ENCODE measurements at regions not wholly inside any gene's neighbourhood (a gene's known extent, or its start where the extent isn't known, plus 50 kb on each side); places are given as distances from the start of the nearest gene placed in this dataset.

DNA sequence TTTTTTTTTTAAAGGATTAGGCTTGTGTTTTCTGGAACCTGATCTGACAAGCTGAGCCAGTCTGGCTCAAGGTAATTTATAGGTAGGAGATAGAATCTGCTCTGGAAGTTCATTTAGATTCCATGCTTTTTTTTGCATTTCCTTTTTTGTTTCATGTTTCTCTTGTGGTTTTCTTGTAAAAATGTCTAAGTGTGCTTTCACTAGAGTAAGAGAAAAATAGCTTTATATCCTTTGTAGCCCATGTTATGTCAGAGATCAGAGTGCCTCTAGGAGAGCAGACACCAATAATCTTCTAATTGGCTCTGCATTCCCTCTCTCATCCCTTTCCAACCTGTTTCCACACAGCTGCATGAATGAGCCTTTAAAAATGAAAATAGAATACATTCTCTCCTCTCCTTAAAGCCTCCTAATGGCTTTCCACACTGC, 389.8 kb upstream of the KCNMB2 start:
- no peak overlapping the region for H3K27ac ChIP-seq (ENCODE audit: low read length)
- Mint-ChIP-seq H3K4me1 (peaks cover 0 to 3% (median 3%) of the 10 kb centered on the region in 3 donors), H3K27me3 (no peaks in the 10 kb centered on the region), H3K4me3 (no peak overlapping the region), H3K9me3 (peaks cover 0 to 6% (median 3%) of the 10 kb centered on the region in 3 donors), H3K36me3 (no peaks in the 10 kb centered on the region), H3K27ac (no peak overlapping the region)
- CTCF ChIA-PET = no interaction called here
- H3K4me3 ChIP-seq (ENCODE audit: control insufficient read depth in 1 of 2, extremely low read depth in 1 of 2, low read length in 1 of 2) = no peak overlapping the region
- H3K36me3 ChIP-seq (ENCODE audit: control insufficient read depth in 2 of 2, extremely low read depth in 1 of 2, insufficient read depth in 1 of 2, low read length in 1 of 2) = no peaks in the 10 kb centered on the region
- H3K9me3 ChIP-seq = no peaks in the 10 kb centered on the region
- no peaks in the 10 kb centered on the region for H3K27me3 ChIP-seq (replicated peaks in 1 of 2; ENCODE audit: control insufficient read depth in 2 of 2, extremely low read depth in 1 of 2, insufficient read depth in 2 of 2, low read length in 1 of 2)
- no peak for DNase-seq
- POLR2A ChIA-PET = interaction anchor here in 1 of 2 donors (0.6 kb wide), 1 partner anchor 923 kb away, joined by 4 read pairs; no protein-coding TSS in a partner anchor
- ATAC-seq (replicated peaks in 1 of 4) = no peak
- peaks cover 0 to 5% of the 10 kb centered on the region in 2 experiments for H3K4me1 ChIP-seq (ENCODE audit: control insufficient read depth in 1 of 2, extremely low read depth in 1 of 2, insufficient read depth in 2 of 2, low read length in 2 of 2)

DNA sequence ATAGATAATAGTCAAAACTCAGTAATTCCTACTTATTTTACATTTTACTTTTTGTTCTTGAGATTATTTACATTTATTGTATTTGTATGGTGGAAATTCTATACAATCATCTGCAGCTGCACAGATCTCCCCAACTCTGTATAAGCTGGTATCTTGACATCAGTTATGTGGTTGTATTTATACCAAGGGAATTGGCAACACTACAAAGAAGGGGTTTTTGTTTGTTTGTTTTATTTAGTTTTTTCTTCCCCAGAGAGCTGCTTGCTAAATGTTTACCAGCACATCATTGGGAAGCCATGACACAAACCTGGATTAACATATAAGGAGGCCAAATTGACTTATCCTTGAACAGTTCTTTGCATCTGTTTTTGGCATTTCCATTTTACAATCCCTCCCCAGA, 389.2 kb upstream of the KCNMB2 start:
- no peak overlapping the region for H3K4me3 ChIP-seq (ENCODE audit: control insufficient read depth in 1 of 2, extremely low read depth in 1 of 2, low read length in 1 of 2)
- Mint-ChIP-seq H3K4me3 (no peak overlapping the region), H3K27ac (no peak overlapping the region), H3K4me1 (peaks cover 1 to 4% (median 3%) of the 10 kb centered on the region in 3 donors), H3K9me3 (peaks cover 0 to under 1% (median 0%) of the 10 kb centered on the region in 3 donors), H3K27me3 (no peaks in the 10 kb centered on the region), H3K36me3 (no peaks in the 10 kb centered on the region)
- ATAC-seq (replicated peaks in 1 of 4) (no peak), DNase-seq (no peak)
- H3K36me3 ChIP-seq (ENCODE audit: control insufficient read depth in 2 of 2, extremely low read depth in 1 of 2, insufficient read depth in 1 of 2, low read length in 1 of 2) = no peaks in the 10 kb centered on the region
- no peaks in the 10 kb centered on the region for H3K27me3 ChIP-seq (replicated peaks in 1 of 2; ENCODE audit: control insufficient read depth in 2 of 2, extremely low read depth in 1 of 2, insufficient read depth in 2 of 2, low read length in 1 of 2)
- H3K4me1 ChIP-seq (ENCODE audit: control insufficient read depth in 1 of 2, extremely low read depth in 1 of 2, insufficient read depth in 2 of 2, low read length in 2 of 2) = peaks cover 0 to 5% of the 10 kb centered on the region in 2 experiments
- ChIA-PET CTCF (no interaction called here), POLR2A (interaction anchor here (0.6 kb wide), 2 partner anchors 8 to 923 kb away, joined by 3 to 4 read pairs; no protein-coding TSS in a partner anchor)
- H3K9me3 ChIP-seq = no peaks in the 10 kb centered on the region
- H3K27ac ChIP-seq (ENCODE audit: low read length) = no peak overlapping the region

DNA sequence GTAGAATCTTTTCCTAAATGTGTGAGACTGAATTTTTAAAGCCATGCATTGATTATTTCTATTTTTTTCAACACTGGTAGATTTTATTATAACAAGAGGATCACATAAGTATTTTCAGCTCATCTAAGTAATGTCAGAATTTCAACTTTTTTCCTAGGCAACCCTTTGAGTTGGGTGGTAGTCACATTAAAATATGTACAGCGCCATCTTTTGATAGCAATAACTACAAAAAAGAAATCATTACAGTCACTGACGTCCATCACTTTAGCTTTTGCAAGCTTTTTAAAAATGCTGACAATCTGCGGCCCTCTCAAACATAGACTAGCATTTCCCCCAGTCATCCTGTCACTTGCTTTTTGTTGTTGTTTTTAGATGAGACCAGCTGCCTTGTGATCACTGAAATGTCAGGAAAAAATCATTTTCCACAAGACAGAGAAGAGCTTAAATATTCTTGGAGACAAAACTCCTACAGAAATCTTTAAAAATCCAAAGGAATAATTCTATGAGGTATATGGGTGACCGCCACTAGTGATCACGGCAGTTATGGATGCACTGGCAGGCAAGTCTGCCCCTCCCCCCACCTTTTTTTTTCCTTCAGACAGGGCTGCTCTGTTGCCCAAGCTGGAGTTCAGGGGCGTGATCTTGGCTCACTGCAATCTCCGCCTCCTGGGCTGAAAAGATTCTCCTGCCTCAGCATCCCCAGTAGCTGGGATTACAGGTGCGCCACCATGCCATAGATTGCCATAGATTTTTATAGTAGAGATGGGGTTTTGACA, 384.0 kb upstream of the KCNMB2 start:
- Histone ChIP-seq H3K27ac (ENCODE audit: low read length) (no peak overlapping the region), H3K4me3 (ENCODE audit: control insufficient read depth in 1 of 2, extremely low read depth in 1 of 2, low read length in 1 of 2) (no peak overlapping the region), H3K9me3 (no peaks in the 10 kb centered on the region), H3K4me1 (ENCODE audit: control insufficient read depth in 1 of 2, extremely low read depth in 1 of 2, insufficient read depth in 2 of 2, low read length in 2 of 2) (no peaks in the 10 kb centered on the region), H3K27me3 (replicated peaks in 1 of 2; ENCODE audit: control insufficient read depth in 2 of 2, extremely low read depth in 1 of 2, insufficient read depth in 2 of 2, low read length in 1 of 2) (no peaks in the 10 kb centered on the region), H3K36me3 (ENCODE audit: control insufficient read depth in 2 of 2, extremely low read depth in 1 of 2, insufficient read depth in 1 of 2, low read length in 1 of 2) (no peaks in the 10 kb centered on the region)
- Mint-ChIP-seq H3K9me3 (no peaks in the 10 kb centered on the region), H3K27me3 (no peaks in the 10 kb centered on the region), H3K4me3 (no peak overlapping the region), H3K36me3 (no peaks in the 10 kb centered on the region), H3K4me1 (peaks cover 0 to 5% (median 3%) of the 10 kb centered on the region in 3 donors), H3K27ac (no peak overlapping the region)
- ChIA-PET CTCF (interaction anchor here in 1 of 2 donors (0.6 kb wide), 1 partner anchor 37 kb away, joined by 6 read pairs; no protein-coding TSS in a partner anchor), POLR2A (interaction anchor here (0.7 kb wide), 2 partner anchors 44 to 605 kb away, joined by 3 to 4 read pairs; no protein-coding TSS in a partner anchor)
- ATAC-seq (replicated peaks in 1 of 4) (no peak), DNase-seq (no peak)
- WGBS (ENCODE audit: insufficient coverage) = 57% methylated on average over 2 of the region's 8 CpGs

DNA sequence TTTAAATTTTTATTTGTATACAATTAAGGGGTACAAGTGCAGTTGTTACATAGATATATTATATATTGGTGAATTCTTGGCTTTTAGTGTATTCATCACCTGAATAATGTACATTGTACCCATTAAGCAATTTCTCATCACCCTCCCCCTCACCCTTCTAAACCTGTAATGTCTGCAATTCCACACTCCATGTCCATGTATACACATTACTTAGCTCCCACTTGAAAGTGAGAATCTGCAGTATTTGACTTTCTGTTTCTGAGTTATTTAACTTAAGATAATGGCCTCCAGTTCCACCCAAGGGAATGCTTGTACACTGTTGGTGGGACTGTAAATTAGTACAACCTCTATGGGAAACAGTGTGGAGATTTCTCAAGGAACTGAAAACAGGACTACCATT, 383.2 kb upstream of the KCNMB2 start:
- Mint-ChIP-seq H3K4me1 (peaks cover 0 to 5% (median 3%) of the 10 kb centered on the region in 3 donors), H3K9me3 (no peaks in the 10 kb centered on the region), H3K27me3 (no peaks in the 10 kb centered on the region), H3K27ac (no peak overlapping the region), H3K36me3 (no peaks in the 10 kb centered on the region), H3K4me3 (no peak overlapping the region)
- DNase-seq = no peak
- POLR2A ChIA-PET = no interaction called here
- no peaks in the 10 kb centered on the region for H3K27me3 ChIP-seq (replicated peaks in 1 of 2; ENCODE audit: control insufficient read depth in 2 of 2, extremely low read depth in 1 of 2, insufficient read depth in 2 of 2, low read length in 1 of 2)
- no peak overlapping the region for H3K4me3 ChIP-seq (ENCODE audit: control insufficient read depth in 1 of 2, extremely low read depth in 1 of 2, low read length in 1 of 2)
- H3K36me3 ChIP-seq (ENCODE audit: control insufficient read depth in 2 of 2, extremely low read depth in 1 of 2, insufficient read depth in 1 of 2, low read length in 1 of 2) = no peaks in the 10 kb centered on the region
- H3K9me3 ChIP-seq = no peaks in the 10 kb centered on the region
- no peaks in the 10 kb centered on the region for H3K4me1 ChIP-seq (ENCODE audit: control insufficient read depth in 1 of 2, extremely low read depth in 1 of 2, insufficient read depth in 2 of 2, low read length in 2 of 2)
- no peak for ATAC-seq (replicated peaks in 1 of 4)
- H3K27ac ChIP-seq (ENCODE audit: low read length) = no peak overlapping the region
- CTCF ChIA-PET = no interaction called here

DNA sequence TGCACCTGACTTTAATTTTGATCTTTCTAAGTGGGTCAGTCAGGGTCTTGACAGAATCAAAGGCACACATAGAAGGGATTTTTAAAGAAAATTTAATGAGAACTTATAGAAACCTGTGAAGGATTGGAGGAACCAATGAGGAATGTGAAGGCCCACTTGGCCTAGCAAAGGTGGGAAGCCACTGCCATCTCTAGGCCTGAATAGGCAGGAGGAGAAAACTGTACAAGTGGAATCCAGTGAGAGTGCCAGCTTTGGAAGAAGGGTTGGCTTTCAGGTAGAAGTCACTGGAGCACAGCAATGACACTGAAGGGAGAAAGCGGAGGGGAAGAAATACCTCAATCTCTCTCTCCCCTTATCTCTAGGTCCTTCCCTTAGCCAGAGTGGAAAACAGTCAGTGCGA, 380.7 kb upstream of the KCNMB2 start:
- Mint-ChIP-seq H3K9me3 (no peaks in the 10 kb centered on the region), H3K4me1 (peaks cover 0 to 5% (median 3%) of the 10 kb centered on the region in 3 donors), H3K27me3 (peaks cover 2 to 4% of the 10 kb centered on the region in 2 donors), H3K27ac (no peak overlapping the region), H3K4me3 (no peak overlapping the region), H3K36me3 (no peaks in the 10 kb centered on the region)
- Histone ChIP-seq H3K4me3 (ENCODE audit: control insufficient read depth in 1 of 2, extremely low read depth in 1 of 2, low read length in 1 of 2) (no peak overlapping the region), H3K36me3 (ENCODE audit: control insufficient read depth in 2 of 2, extremely low read depth in 1 of 2, insufficient read depth in 1 of 2, low read length in 1 of 2) (no peaks in the 10 kb centered on the region), H3K9me3 (no peaks in the 10 kb centered on the region), H3K27me3 (replicated peaks in 1 of 2; ENCODE audit: control insufficient read depth in 2 of 2, extremely low read depth in 1 of 2, insufficient read depth in 2 of 2, low read length in 1 of 2) (no peaks in the 10 kb centered on the region), H3K27ac (ENCODE audit: low read length) (no peak overlapping the region), H3K4me1 (ENCODE audit: control insufficient read depth in 1 of 2, extremely low read depth in 1 of 2, insufficient read depth in 2 of 2, low read length in 2 of 2) (no peaks in the 10 kb centered on the region)
- WGBS (ENCODE audit: insufficient coverage) = no CpG with 5 or more reads among the region's 2 CpGs
- ATAC-seq (replicated peaks in 1 of 4) = no peak
- CTCF ChIA-PET = no interaction called here
- DNase-seq = peak in 1 of 35 experiments; percentile 5
- POLR2A ChIA-PET = no interaction called here

DNA sequence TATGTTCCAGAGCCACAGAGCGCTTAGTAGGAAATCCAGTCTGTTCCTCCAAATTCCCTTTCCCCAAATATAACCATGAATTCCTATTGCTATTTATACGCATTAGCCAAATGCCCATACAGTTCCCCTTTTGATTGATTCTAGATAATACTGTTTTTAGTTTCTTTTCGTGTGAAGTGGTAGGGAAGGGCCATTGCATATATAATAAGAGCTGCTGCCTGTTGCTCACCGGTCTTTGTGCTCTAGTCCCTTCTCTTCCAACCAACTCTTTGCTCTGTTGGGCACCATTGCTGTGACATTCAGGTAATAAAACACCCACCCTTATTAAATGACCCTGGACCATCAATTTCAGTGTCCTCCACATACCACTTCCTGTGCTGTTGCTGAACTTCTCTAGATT, 379.9 kb upstream of the KCNMB2 start:
- no peaks in the 10 kb centered on the region for H3K27me3 ChIP-seq (replicated peaks in 1 of 2; ENCODE audit: control insufficient read depth in 2 of 2, extremely low read depth in 1 of 2, insufficient read depth in 2 of 2, low read length in 1 of 2)
- no peaks in the 10 kb centered on the region for H3K36me3 ChIP-seq (ENCODE audit: control insufficient read depth in 2 of 2, extremely low read depth in 1 of 2, insufficient read depth in 1 of 2, low read length in 1 of 2)
- no peak overlapping the region for H3K4me3 ChIP-seq (ENCODE audit: control insufficient read depth in 1 of 2, extremely low read depth in 1 of 2, low read length in 1 of 2)
- H3K9me3 ChIP-seq = no peaks in the 10 kb centered on the region
- no peak overlapping the region for H3K27ac ChIP-seq (ENCODE audit: low read length)
- no CpG with 5 or more reads among the region's 4 CpGs for WGBS (ENCODE audit: insufficient coverage)
- DNase-seq (no peak), ATAC-seq (replicated peaks in 1 of 4) (no peak)
- POLR2A ChIA-PET = no interaction called here
- H3K4me3 Mint-ChIP-seq = no peak overlapping the region
- H3K9me3 Mint-ChIP-seq = no peaks in the 10 kb centered on the region
- H3K4me1 ChIP-seq (ENCODE audit: control insufficient read depth in 1 of 2, extremely low read depth in 1 of 2, insufficient read depth in 2 of 2, low read length in 2 of 2) = no peaks in the 10 kb centered on the region
- H3K27ac Mint-ChIP-seq = no peak overlapping the region
- H3K4me1 Mint-ChIP-seq = peaks cover 0 to 5% (median 3%) of the 10 kb centered on the region in 3 donors
- CTCF ChIA-PET = no interaction called here
- peaks cover 2 to 4% of the 10 kb centered on the region in 2 donors for H3K27me3 Mint-ChIP-seq
- no peaks in the 10 kb centered on the region for H3K36me3 Mint-ChIP-seq
